ENCODE measurements at regions not wholly inside any gene's neighbourhood (a gene's known extent, or its start where the extent isn't known, plus 50 kb on each side); places are given as distances from the start of the nearest gene placed in this dataset.

DNA sequence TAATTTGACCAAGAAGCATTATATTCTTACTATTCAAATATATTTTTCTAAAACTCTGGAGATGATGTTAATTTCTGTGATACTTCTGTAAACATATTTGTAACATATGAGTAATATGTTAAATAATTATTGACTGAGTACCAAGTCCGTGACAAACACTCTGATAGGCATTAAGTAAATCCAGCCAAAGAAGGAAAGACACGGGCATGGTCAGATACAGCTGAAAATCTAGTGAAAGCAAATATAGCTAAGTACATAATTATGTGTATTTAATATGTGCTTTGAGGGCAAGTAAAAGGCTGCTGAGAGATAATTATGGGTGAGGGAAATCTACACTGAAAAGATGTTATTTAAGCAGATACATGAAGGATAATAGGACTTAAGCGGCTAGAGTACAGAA lies 1263.6 kb upstream of the ADGRL3 start:
- DNase-seq: no peak

DNA sequence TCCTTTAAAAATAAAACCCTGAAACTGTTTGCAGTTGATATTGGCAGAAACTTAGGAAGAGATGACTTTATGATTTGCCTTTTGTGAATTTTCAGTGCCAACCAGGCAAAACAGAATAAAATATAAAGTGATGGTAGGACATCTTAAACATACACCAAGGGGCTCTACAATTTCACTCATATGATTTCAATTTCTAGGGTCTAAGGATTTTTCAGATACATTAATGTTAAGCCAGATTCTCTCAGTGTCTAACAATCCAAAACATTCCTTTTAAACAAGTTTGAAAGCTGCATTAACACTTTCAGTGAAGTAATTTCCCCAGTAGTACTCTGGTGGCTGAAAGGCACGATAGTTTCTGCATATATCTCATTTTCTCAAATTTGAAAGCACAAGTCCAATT lies 1262.0 kb upstream of the ADGRL3 start:
- no peak for DNase-seq

DNA sequence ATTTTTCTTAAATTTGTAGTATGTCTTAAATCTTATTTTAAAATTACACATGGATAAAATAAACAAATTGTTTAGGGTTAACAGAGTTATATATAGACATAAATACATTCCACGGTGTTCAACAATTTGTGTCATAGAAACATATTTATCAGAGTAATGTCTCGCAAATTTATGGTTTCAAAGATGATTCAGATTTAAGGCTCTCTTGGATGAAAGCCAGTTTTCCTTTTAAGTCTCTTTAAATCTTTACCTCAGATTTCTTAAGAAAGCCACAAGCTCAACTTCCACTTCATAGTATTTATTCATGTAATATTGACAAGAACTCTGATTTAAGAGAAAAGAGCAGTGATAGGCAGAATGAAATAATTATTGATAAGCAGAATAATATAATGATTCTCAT lies 1254.8 kb upstream of the ADGRL3 start:
- DNase-seq: no peak

DNA sequence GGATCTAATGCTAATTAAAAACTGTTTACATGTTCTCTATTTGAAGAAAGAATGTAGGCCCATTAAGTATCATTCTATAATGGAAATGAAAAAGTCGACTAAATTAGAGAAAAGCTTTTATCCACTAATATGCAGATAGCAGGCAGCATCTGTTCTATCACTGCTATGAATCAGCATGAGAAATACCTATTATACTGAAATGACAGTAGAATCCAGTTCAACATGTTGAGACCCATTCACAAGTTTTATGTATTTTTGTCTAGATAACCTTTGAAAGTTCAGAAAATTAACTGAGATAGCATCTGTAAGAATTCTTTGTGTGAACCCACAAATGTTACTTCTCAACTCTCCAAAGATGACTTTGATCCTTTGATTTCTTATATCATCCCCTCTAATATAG lies 1254.4 kb upstream of the ADGRL3 start:
- no peak for DNase-seq

DNA sequence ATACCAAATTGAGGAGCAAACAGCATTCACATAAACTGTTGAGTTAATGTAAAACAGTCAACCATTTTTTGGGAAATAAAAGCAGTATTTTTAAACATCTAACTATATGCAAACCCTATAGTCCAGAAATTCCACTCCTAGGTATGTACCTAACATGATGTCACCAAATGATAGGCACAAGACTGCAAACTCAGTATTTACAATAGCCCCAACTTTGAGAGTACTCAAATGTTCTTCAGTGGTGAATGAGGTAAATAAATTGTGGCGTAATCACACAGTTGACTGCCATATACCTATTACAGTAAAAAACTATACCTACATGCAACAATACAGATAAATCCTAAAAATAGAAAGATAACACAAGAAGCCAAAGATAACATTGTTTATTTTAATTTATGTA lies 1243.8 kb upstream of the ADGRL3 start:
- DNase-seq: no peak

DNA sequence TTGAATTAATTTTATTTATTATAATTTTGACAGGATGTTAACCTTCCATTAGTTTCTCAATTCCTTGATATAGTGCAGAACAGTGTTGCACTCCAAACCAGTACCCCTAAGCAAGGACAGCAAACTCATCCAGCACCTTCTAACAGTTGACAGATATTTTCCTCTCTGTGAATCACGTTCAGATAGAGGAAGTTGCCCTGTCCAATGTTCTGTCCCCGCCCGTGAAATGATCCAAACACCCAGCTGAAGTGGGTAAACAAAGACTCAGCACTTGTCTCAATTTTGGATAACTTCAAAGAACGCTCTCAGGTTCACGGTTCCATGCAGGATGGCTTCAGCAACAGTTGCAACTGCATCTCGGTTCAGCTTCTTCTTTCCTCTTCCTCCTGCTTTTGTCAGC lies 1240.0 kb upstream of the ADGRL3 start:
- no peak for DNase-seq

DNA sequence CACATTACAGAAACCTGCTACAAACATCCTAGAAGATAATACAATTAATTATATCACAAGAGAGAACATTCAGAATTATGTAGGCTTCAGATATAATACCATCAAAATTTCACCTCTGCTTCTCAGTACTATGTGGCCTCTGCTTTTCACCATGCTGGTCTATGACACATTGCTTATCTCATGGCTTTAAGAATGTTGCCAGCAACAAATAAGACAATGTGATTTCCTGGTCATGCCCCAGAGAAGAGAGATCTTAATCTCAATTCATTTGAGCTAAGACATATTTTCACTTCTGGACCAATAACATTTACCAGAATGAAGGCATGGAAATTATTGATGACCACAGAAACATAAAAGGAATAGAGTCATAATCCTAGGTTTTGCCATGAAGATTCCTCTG lies 1233.4 kb upstream of the ADGRL3 start:
- DNase-seq: no peak

DNA sequence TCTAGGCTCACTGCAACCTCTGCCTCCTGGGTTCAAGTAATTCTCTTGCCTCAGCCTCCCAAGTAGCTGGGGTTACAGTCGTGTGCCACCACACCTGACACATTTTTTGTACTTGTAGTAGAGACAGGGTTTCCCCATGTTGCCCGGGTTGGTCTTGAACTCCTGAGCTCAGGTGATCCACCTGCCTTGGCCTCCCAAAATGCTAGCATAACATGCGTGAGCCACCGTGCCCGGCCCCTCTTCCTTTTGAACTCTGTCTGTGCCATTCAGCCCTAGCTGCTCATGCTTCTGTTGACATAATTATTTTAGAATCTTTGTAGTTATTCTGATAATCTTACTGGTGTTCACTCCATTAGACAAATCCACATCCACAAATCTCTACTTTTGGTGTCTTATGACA lies 1231.3 kb upstream of the ADGRL3 start:
- DNase-seq: no peak

DNA sequence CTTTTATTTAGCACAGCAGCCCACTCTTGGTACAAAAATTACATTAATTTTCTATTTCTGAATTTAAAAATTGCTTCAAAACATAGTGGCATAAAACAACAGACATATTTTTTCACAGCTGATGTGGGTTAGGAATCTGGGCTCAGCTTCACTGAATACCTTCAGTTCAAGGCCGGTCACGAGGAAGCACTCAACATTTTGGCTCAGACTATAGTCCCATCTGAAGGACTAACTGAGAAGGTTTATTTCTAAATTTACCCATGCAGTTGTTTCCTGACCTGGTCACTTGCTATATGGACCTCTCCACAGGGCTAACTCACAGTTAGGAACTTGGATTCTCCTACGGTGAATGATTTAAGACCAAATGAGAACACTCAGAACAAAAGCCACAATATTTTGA lies 1230.2 kb upstream of the ADGRL3 start:
- no peak for DNase-seq

DNA sequence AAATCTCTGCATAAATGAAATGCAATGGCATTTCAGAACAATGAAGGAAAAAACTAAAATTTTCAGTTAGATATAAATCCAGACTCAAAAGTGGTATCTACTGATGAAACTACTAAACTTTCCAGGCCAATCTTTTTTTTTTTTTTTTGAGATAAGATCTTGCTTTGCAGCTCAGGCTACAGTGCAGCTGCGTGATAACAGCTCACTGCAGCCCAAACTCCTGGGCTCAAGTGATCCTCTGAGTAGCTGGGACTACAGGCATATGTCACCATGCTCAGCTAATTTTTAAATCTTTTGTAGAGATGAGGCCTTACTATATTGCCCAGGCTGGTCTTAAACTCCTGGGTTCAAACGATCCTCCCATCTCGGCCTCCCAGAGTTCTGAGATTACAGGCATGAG lies 1228.2 kb upstream of the ADGRL3 start:
- no peak for DNase-seq

DNA sequence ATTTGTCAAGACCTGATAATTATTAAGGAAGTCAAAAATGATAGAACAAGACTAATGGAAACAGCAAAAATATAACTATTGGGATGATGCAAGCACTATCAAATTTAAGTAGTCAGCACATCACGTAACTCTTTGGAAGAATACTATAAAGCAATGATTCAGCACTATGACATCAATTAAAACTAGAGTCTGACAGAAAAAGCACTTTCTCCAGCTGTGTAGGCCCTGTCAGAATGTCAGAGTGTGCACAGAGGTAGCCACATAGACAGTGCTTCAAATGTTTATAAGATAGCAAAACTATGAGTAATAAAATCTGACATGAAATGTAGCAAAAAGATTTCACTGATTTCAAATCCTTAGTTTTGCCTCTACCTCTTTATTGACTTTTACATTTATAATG lies 1226.6 kb upstream of the ADGRL3 start:
- DNase-seq: no peak

DNA sequence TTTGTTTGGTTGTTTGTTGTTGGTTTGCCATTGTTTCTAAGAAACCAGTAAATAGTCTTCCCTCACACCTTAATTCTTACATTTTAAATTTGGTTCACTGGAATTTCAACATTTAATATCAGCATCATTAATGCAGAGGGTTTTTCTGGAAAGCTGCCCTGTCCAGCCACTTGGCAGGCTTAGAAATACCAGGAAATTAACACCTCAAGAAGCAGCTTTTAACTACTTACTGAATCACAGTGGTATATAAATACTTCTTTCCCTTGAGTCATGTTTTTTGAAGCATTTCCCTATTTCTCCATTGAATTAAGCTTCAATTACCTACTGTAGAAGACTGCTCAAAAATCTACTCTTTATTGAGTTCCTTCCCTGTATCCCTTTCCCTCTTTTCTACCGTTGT lies 1221.1 kb upstream of the ADGRL3 start:
- no peak for DNase-seq

DNA sequence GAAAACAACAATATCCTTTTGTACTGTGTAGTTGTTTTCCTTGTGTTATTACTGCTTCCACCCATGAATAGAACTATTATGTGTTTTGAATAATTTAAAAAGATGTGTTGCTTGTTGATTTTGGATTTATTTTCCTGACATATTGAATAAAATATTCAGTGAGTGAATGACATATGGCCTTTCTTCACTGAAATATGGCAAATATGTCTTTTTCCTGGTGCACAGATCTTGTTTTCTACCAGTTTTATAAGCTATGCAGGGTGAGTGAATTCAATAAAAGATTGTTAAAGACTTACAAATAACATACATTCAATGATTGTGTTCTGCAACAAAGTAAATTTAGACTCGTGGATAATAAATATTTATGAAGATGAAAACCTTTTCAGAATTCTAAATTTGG lies 1216.3 kb upstream of the ADGRL3 start:
- DNase-seq: no peak

DNA sequence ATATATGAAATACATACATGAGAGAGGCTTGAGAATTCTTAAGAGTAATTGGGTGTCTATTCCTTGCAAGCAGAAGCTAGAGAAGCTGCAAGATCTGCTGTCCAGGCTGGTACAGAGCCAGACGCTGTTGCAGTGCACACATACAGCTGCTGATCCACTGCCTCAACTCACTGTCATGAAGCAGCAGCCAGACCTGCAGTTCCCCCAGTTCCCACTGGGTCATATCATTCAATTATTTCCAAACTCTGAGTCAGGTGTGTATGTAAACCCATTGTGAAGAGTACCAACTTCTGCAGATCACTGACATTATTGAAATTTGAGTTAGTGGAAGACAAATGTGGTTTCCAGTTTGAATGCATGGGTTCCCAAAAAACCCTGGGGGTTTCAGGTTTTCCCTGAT lies 1212.8 kb upstream of the ADGRL3 start:
- no peak for DNase-seq

DNA sequence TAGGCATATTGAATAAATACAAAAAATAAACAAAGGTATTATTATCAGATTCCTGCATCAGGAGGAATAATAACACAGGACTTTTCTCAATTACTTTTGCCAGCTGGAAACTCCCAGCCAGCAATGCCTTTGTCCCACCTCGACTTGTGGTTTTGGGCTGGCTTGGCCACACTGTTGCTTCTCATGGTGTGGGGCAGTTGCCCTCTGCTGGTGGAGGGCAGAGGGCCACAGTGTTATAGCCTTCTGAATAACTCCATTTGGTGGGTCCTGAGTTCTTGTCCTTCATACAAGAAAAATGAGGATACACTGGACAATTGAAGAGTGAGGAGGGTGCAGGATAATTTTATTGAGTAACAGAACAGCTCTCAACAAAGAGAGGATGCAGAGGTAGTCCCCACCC lies 1206.0 kb upstream of the ADGRL3 start:
- no peak for DNase-seq

DNA sequence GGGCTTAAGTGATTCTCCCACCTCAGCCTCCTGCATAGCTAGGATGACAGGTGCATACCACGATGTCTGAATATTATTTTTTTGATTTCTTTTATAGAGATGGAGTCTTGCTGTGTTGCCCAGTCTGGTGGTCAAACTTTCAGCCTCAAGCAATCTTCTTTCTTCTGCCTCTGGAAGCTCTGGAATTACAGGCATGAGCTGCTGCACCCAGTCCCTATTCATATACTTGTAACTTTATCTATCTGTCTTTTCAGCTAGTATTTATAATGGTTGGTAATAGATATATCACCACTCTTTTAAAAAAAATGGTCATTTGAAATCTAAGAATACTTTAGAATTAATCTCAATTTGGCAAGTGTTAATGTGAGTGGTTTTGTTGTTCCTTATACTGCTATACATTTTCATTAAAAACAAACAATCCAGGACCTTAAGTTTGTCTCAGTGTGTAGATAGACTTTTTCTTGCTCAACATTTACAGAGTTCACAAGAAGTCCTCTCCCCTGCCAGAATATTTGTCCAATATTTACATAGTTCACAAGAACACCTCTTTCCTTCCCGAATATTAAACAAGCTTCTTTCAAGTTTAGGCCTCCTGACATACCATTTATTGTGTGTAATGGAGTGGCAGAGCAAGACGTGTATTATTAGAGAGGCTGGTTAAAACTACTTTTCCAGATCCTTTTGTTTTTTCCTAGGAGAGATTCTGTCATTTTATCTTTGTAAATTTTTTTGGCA lies 1197.4 kb upstream of the ADGRL3 start:
- DNase-seq: no peak

DNA sequence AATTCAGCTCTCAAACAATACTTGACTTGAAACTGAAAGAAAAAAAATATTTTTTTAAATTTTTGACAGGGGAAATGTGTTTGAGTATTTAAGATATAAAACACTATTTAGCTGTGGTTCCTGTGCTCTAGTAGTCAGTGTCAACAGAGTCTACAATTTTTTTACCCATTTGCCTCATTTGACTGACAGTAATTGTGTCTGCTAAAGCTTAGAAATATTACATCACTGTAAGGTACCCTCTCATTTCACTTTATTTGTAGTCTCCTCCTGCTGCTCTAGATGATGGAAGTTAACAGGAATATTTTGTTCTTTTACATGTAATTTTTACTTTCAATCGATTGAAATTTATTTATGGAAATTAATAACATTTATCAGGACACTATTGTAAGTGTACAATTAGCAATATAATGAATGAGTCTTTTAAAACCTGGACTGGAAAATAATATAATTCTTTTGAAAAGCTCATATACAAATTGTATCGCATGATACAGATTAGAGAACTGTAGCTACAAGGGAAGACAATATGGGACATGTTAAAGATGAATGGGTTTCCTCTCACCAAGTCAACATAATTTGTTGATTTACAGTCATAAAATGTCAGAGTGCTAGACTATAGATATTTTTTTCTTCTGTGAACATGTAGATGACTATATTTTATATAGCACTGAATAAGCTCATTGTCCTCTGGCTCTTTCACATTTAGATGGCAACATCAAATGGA lies 1186.5 kb upstream of the ADGRL3 start:
- no peak for DNase-seq

DNA sequence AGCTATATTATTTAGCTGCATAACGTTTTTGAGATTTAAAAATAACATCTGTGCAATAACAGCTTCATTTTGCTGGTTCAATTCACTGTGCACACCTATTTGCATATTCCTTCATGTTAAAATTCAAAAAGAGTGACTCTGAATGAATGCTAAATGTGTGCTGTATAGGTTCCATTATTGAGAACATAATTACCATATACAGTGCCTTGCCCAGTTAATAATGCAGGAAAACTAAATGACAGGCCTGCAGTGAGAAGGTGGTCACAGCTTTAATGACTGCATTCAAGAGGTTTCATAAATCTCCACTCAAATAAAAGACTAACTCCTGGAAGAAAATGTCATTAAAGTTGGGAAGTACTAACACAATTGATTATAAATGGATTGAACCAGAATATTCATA lies 1183.2 kb upstream of the ADGRL3 start:
- DNase-seq: no peak

DNA sequence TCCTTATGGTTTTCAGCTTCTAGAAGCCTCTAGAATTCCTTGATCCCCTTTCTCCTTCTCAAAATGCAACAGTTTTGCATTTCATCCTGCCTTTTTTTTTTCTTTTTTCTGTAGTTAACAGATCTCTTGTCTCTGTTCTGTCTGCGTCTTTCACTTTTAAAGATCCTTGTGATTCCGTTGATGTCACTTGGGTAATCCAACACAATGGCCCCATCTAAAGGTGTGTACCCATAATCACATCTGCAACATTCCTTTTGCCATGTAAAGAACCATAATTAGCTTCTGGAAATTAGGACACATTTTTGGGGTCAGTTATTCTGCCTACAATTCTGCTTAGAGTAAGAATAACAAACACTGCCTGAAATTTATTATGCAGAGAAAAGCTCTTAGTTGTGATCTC lies 1180.9 kb upstream of the ADGRL3 start:
- no peak for DNase-seq

DNA sequence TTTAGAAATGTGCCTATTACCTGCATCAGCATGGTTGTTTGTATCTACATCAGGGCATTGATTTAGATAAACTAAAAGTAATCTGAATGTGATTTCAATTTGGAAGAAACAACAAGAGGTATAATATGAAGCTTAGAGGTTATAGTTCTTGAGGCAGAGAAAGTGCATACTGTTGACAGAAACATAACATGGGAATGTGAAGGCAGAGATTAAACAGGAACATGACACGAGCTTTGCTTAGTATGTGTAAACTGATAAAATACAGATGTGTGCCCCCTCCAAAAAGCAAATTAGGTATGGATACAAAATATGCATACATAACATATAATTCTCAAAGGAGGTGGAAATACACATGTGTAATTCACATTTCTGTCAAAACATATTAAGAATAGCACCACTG lies 1180.2 kb upstream of the ADGRL3 start:
- no peak for DNase-seq

DNA sequence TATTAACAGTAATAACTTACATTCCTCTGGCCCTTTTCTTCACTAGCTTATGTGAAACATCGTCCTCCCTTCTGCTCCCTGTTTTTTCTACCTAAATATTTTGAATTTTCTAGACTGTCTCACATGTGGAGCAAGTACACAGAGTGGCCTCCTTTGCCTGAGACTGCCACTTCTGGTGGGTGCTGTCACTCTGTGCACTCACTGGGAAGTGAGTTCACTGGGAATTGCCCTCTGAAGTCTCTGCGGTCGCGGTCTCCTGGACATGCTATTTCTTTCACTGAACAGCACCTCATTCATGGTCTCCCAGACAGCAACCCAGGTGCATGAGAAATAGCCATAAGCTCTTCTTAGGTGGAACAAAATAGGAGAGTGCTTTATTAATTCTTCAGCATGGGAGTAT lies 1179.7 kb upstream of the ADGRL3 start:
- no peak for DNase-seq

DNA sequence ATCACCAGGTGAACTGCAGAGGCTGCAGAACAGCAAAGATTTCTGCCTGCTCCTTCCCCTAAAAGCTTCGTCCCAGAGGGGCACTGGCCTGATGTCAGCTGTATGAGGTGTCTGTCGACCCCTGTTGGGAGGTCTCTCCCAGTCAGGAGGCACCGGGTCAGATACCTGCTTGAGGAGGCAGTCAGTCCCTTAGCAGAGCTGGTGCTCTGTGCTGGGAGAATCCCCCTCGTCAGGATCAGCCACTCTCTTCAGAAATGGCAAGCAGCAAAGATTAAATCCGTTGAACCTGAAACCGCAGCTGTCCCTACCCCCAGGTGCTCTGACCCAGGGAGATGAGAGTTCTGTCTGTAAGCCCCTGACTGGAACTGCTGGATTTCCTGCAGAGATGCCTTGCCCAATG lies 1166.3 kb upstream of the ADGRL3 start:
- no peak for DNase-seq

DNA sequence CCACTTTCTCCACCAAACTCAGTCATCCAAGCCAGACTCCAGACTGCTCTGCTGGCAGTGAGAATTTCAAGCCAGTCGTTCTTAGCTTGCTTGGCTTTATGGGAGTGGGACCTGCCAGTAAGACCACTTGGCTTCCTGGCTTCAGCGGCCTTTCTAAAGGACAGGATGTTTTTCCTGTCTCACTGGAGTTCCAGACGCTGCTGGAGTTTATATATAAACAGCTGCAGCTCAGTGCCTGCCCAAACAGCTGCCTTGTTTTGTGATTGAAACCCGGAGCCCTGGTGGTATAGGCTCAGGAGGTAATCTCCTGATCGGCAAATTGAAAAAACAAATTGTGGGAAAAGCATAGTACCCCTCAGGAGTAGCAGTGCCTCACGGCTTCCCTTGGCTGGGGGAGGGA lies 1165.8 kb upstream of the ADGRL3 start:
- DNase-seq: no peak

DNA sequence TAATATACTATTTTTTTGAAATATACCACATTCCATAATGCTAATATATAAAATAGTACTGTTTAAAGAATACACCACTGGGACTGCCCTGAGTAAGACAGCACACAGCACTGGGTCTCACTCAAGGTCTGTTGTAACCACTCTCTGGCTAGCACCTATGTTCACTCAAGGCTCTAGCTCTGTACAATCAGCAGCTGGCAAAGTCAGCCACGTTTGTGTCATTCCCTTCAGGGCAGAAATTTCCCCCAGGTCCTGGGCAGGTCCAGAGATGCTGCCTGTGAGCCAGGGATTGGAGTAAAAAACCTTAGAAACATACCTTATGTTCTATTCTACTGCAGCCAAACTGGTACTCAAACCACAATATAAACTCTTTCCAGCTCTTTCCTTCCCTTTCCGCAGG lies 1160.2 kb upstream of the ADGRL3 start:
- no peak for DNase-seq

DNA sequence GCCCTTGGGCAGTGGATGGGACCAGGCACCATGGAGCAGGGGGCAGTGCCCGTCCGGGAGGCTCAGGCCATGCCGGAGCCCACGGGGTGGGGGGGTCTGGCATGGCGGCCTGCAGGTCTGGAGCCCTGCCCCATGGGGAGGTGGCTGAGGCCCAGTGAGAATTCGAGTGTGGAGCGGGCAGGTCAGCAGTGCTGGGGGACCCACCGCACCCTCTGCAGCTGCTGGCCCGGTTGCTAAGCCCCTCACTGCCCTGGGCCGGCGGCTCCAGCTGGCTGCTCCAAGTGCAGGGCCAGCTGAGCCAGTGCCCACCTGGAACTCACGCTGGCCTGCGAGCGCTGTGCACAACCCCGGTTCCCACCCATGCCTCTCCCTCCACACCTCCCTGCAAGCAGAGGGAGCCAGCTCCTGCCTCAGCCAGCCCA lies 1157.9 kb upstream of the ADGRL3 start:
- no peak for DNase-seq

All from NCI-H524 treated with DMSO at 0.1 percent for 48 hours (cell line).